Fibroblast of villous mesenchyme (primary cell): ENCODE measurements at regions not wholly inside any gene's neighbourhood (a gene's known extent, or its start where the extent isn't known, plus 50 kb on each side); places are given as distances from the start of the nearest gene placed in this dataset.

Experiments used
- DNase-seq: peaks from one replicate; pipeline ENCODE4 v3.0.0-alpha.2; 2010; ENCODE audit warnings: low read depth
- H3K4me3 ChIP-seq: 2 replicates; pipeline ENCODE4 v1.5.1; 2011; ENCODE audit warnings: low read depth, mild to moderate bottlenecking, low read length
- CTCF ChIP-seq: IDR thresholded peaks from 2 replicates; pipeline ENCODE4 v1.5.1; 2012; ENCODE audit warnings: low read depth, mild to moderate bottlenecking, low read length; ENCODE audit not compliant: insufficient read depth

GRCh38 chr6:95279616-95280015 lies 297.7 kb upstream of the MANEA start:
- no peak for TF ChIP-seq CTCF
- DNase-seq = no peak
- no peak overlapping the region for H3K4me3 ChIP-seq

- H3K4me3 ChIP-seq = no peak overlapping the region
- DNase-seq = peak; percentile 1
- TF ChIP-seq CTCF = no peak
These were observed 296.6 kb upstream of the MANEA start for GRCh38 chr6:95280686-95281273.

- no peak for DNase-seq
- no peak for TF ChIP-seq CTCF
- H3K4me3 ChIP-seq = no peak overlapping the region
These were observed 291.5 kb upstream of the MANEA start for GRCh38 chr6:95285881-95286280.

GRCh38 chr6:95286874-95287273 lies 290.5 kb upstream of the MANEA start:
- no peak for TF ChIP-seq CTCF
- no peak overlapping the region for H3K4me3 ChIP-seq
- no peak for DNase-seq

GRCh38 chr6:95288251-95288650 lies 289.1 kb upstream of the MANEA start:
- DNase-seq = no peak
- no peak overlapping the region for H3K4me3 ChIP-seq
- no peak for TF ChIP-seq CTCF

GRCh38 chr6:95292011-95292410 lies 285.3 kb upstream of the MANEA start:
- no peak overlapping the region for H3K4me3 ChIP-seq
- no peak for DNase-seq
- TF ChIP-seq CTCF = no peak

GRCh38 chr6:95293257-95293656 lies 284.1 kb upstream of the MANEA start:
- no peak for DNase-seq
- no peak for TF ChIP-seq CTCF

More at GRCh38 chr6:95293257-95293656, 284.1 kb upstream of the MANEA start:
- H3K4me3 ChIP-seq = no peak overlapping the region
